Esophagus muscularis mucosa (tissue), 4 donors: ENCODE measurements at regions not wholly inside any gene's neighbourhood (a gene's known extent, or its start where the extent isn't known, plus 50 kb on each side); places are given as distances from the start of the nearest gene placed in this dataset.

ENCODE experiments used
- CTCF ChIP-seq, 3 experiments: fragments of 200-600 bp in 2 of 3; fragments of 450-650 bp in 1 of 3; sonication (generic) in 2 of 3; IDR thresholded peaks; one replicate each; pipeline ENCODE4 v1.5.1; 2017 to 2019; ENCODE audit warnings: antibody characterized with exemption in 3 of 3, mild to moderate bottlenecking in 2 of 3, moderate library complexity in 1 of 3
- EP300 ChIP-seq: sonication (generic); formaldehyde crosslinking; IDR thresholded peaks from one replicate; pipeline ENCODE4 v1.6.1; 2017; ENCODE audit warnings: antibody characterized with exemption
- POLR2A ChIP-seq: fragments of 450-650 bp; IDR thresholded peaks from one replicate; pipeline ENCODE4 v1.6.1; 2017; ENCODE audit warnings: antibody characterized with exemption, moderate library complexity, mild to moderate bottlenecking, low read depth
- POLR2AphosphoS5 ChIP-seq, 2 donors: sonication (generic); formaldehyde crosslinking; IDR thresholded peaks; one replicate each; pipeline ENCODE4 v1.6.1; 2017; ENCODE audit warnings: antibody characterized with exemption in 2 of 2

- TF ChIP-seq CTCF (IDR thresholded peaks at IDR 0.05): no peak
- TF ChIP-seq POLR2A: no peak
- TF ChIP-seq EP300: no peak
- TF ChIP-seq POLR2AphosphoS5 (IDR thresholded peaks at IDR 0.05): no peak
These were observed 181.8 kb upstream of the ELL2 start for GRCh38 chr5:96143450-96143849.
